Mesenchymal stem cell (in vitro differentiated cells and primary cell): ENCODE measurements at regions not wholly inside any gene's neighbourhood (a gene's known extent, or its start where the extent isn't known, plus 50 kb on each side); places are given as distances from the start of the nearest gene placed in this dataset.

Experiments used
- DNase-seq: peaks from one replicate; pipeline ENCODE4 v3.0.0-alpha.2; 2013
- H2AFZ ChIP-seq: one replicate; pipeline ENCODE4 v1.6.1; 2013; ENCODE audit warnings: low read depth, mild to moderate bottlenecking, control low read depth, inconsistent platforms, low read length, moderate library complexity
- H2AK5ac ChIP-seq: 2 replicates; pipeline ENCODE4 v1.6.1; 2013; ENCODE audit warnings: low read length, moderate library complexity, mild to moderate bottlenecking, inconsistent platforms; ENCODE audit not compliant: severe bottlenecking
- H2BK120ac ChIP-seq: one replicate; pipeline ENCODE4 v1.6.1; 2013; ENCODE audit warnings: low read depth, mild to moderate bottlenecking, inconsistent platforms, low read length, moderate library complexity
- H2BK12ac ChIP-seq, 2 experiments: one replicate each; pipeline ENCODE4 v1.6.1; 2013; ENCODE audit warnings: inconsistent platforms in 2 of 2, low read length in 2 of 2, mild to moderate bottlenecking in 2 of 2, moderate library complexity in 2 of 2, control low read depth in 1 of 2
- H2BK15ac ChIP-seq: one replicate; pipeline ENCODE4 v1.6.1; 2013; ENCODE audit warnings: mild to moderate bottlenecking, low read depth, inconsistent platforms; ENCODE audit not compliant: poor library complexity, severe bottlenecking
- H2BK5ac ChIP-seq: 2 replicates; pipeline ENCODE4 v1.6.1; 2013; ENCODE audit warnings: low read depth, mild to moderate bottlenecking, low read length, control low read depth, inconsistent platforms; ENCODE audit not compliant: poor library complexity, severe bottlenecking
- H3K14ac ChIP-seq, 2 experiments: one replicate each; pipeline ENCODE4 v1.6.1; 2013; ENCODE audit warnings: inconsistent platforms in 2 of 2, low read length in 2 of 2, control low read depth in 1 of 2, mild to moderate bottlenecking in 1 of 2, moderate library complexity in 1 of 2
- H3K18ac ChIP-seq, 2 experiments: one replicate each; pipeline ENCODE4 v1.6.1; 2013; ENCODE audit warnings: inconsistent platforms in 2 of 2, low read length in 2 of 2, control low read depth in 1 of 2, low read depth in 1 of 2, mild to moderate bottlenecking in 1 of 2
- H3K23ac ChIP-seq, 2 experiments: one replicate each; pipeline ENCODE4 v1.6.1; 2013; ENCODE audit warnings: inconsistent platforms in 2 of 2, low read length in 2 of 2, mild to moderate bottlenecking in 2 of 2, moderate library complexity in 2 of 2, control low read depth in 1 of 2
- H3K27ac ChIP-seq: 2 replicates; pipeline ENCODE4 v1.5.1; 2013; ENCODE audit warnings: mild to moderate bottlenecking, moderate library complexity, low read length, control low read depth, inconsistent platforms; ENCODE audit not compliant: poor library complexity, severe bottlenecking
- H3K27me3 ChIP-seq, 2 experiments: 2 replicates each; pipeline versions ENCODE4 v1.6.1 to v1.7.0; 2013; ENCODE audit warnings: low read length in 2 of 2, mild to moderate bottlenecking in 2 of 2, moderate library complexity in 2 of 2, control low read depth in 1 of 2, inconsistent platforms in 1 of 2; ENCODE audit not compliant: control insufficient read depth in 1 of 2, insufficient read depth in 1 of 2
- H3K36me3 ChIP-seq, 2 experiments: 2 replicates each; pipeline versions ENCODE4 v1.6.1 to v1.7.0; 2013; ENCODE audit warnings: low read length in 2 of 2, control low read depth in 1 of 2, inconsistent platforms in 1 of 2, low read depth in 1 of 2, mild to moderate bottlenecking in 1 of 2; ENCODE audit not compliant: insufficient read depth in 2 of 2, control insufficient read depth in 1 of 2
- H3K4ac ChIP-seq, 2 experiments: one replicate each; pipeline ENCODE4 v1.6.1; 2013; ENCODE audit warnings: inconsistent platforms in 2 of 2, low read length in 2 of 2, mild to moderate bottlenecking in 2 of 2, moderate library complexity in 2 of 2, control low read depth in 1 of 2, low read depth in 1 of 2
- H3K4me1 ChIP-seq: 2 replicates; pipeline ENCODE4 v1.6.1; 2013; ENCODE audit warnings: low read depth, low read length, control low read depth; ENCODE audit not compliant: control insufficient read depth, insufficient read depth
- H3K4me2 ChIP-seq: 2 replicates; pipeline ENCODE4 v1.6.1; 2013; ENCODE audit warnings: low read length, mild to moderate bottlenecking, inconsistent platforms; ENCODE audit not compliant: poor library complexity, severe bottlenecking
- H3K4me3 ChIP-seq, 2 experiments: 2 replicates each; pipeline versions ENCODE4 v1.5.1 to v1.7.0; 2013; ENCODE audit warnings: low read length in 2 of 2, mild to moderate bottlenecking in 2 of 2, control low read depth in 1 of 2, low read depth in 1 of 2; ENCODE audit not compliant: insufficient read depth in 1 of 2
- H3K79me1 ChIP-seq: replicated peaks from 2 replicates; pipeline ENCODE4 v1.6.1; 2013; ENCODE audit warnings: mild to moderate bottlenecking, control low read depth, low read length, inconsistent platforms; ENCODE audit not compliant: poor library complexity, severe bottlenecking
- H3K9ac ChIP-seq: 2 replicates; pipeline ENCODE4 v1.7.0; 2013; ENCODE audit warnings: mild to moderate bottlenecking, low read length, moderate library complexity
- H3K9me3 ChIP-seq: 2 replicates; pipeline ENCODE4 v1.7.0; 2013; ENCODE audit warnings: mild to moderate bottlenecking, low read length; ENCODE audit not compliant: control insufficient read depth
- H4K8ac ChIP-seq: one replicate; pipeline ENCODE4 v1.6.1; 2013; ENCODE audit warnings: inconsistent platforms, mild to moderate bottlenecking, low read length, moderate library complexity
- H4K91ac ChIP-seq: one replicate; pipeline ENCODE4 v1.6.1; 2013; ENCODE audit warnings: mild to moderate bottlenecking, low read length, inconsistent platforms
- WGBS: methylation state at CpG from one replicate; pipeline ENCODE4 v1.1.7; 2013; ENCODE audit warnings: mixed read lengths; 5-methylcytosine and 5-hydroxymethylcytosine counted together

GRCh38 chr21:15333951-15334350 is 269.2 kb upstream of the NRIP1 start:
- no peak overlapping the region for H3K14ac ChIP-seq
- no peak overlapping the region for H2AK5ac ChIP-seq
- DNase-seq = no peak
- no peak overlapping the region for H4K91ac ChIP-seq
- no peaks in the 10 kb centered on the region for H3K79me1 ChIP-seq
- H3K36me3 ChIP-seq = no peaks in the 10 kb centered on the region
- no peak overlapping the region for H3K9ac ChIP-seq
- H2BK120ac ChIP-seq = no peak overlapping the region
- no peak overlapping the region for H4K8ac ChIP-seq
- no peak overlapping the region for H2BK5ac ChIP-seq
- H3K27ac ChIP-seq = no peak overlapping the region
- no peaks in the 10 kb centered on the region for H3K9me3 ChIP-seq
- H2AFZ ChIP-seq = no peak overlapping the region
- 98% methylated on average over 2 of the region's 2 CpGs for WGBS
- no peak overlapping the region for H2BK12ac ChIP-seq
- H3K4ac ChIP-seq = no peak overlapping the region
- no peak overlapping the region for H3K23ac ChIP-seq
- no peaks in the 10 kb centered on the region for H3K27me3 ChIP-seq
- H3K4me2 ChIP-seq = no peak overlapping the region
- no peaks in the 10 kb centered on the region for H3K4me1 ChIP-seq
- H3K18ac ChIP-seq = no peak overlapping the region
- no peak overlapping the region for H2BK15ac ChIP-seq
- H3K4me3 ChIP-seq = no peak overlapping the region

GRCh38 chr21:15343066-15343465 is 278.3 kb upstream of the NRIP1 start:
- Histone ChIP-seq H2AK5ac (no peak overlapping the region), H3K4me2 (no peak overlapping the region), H3K27me3 (no peaks in the 10 kb centered on the region), H2BK120ac (no peak overlapping the region), H3K4me1 (no peaks in the 10 kb centered on the region), H2BK12ac (no peak overlapping the region), H3K4me3 (no peak overlapping the region), H3K79me1 (no peaks in the 10 kb centered on the region), H3K4ac (no peak overlapping the region), H3K9ac (no peak overlapping the region), H2AFZ (no peak overlapping the region), H4K8ac (no peak overlapping the region), H3K23ac (no peak overlapping the region), H2BK5ac (no peak overlapping the region), H3K9me3 (no peaks in the 10 kb centered on the region), H3K27ac (no peak overlapping the region), H2BK15ac (no peak overlapping the region), H3K36me3 (no peaks in the 10 kb centered on the region), H3K14ac (no peak overlapping the region), H3K18ac (no peak overlapping the region), H4K91ac (no peak overlapping the region)
- no peak for DNase-seq
- 67% methylated on average over 1 of the region's 1 CpG for WGBS

- H3K4me1 ChIP-seq = no peaks in the 10 kb centered on the region
- no peak overlapping the region for H3K18ac ChIP-seq
- no peaks in the 10 kb centered on the region for H3K9me3 ChIP-seq
- H2AK5ac ChIP-seq = no peak overlapping the region
- no peak overlapping the region for H4K8ac ChIP-seq
- no peaks in the 10 kb centered on the region for H3K27me3 ChIP-seq
- H3K14ac ChIP-seq = no peak overlapping the region
- WGBS = 92% methylated on average over 7 of the region's 7 CpGs
- no peak overlapping the region for H2BK15ac ChIP-seq
- no peak overlapping the region for H3K4me2 ChIP-seq
- H3K36me3 ChIP-seq = no peaks in the 10 kb centered on the region
- no peak overlapping the region for H3K9ac ChIP-seq
- H3K23ac ChIP-seq = no peak overlapping the region
- no peak overlapping the region for H2AFZ ChIP-seq
- H2BK120ac ChIP-seq = no peak overlapping the region
- no peak overlapping the region for H2BK5ac ChIP-seq
- H3K79me1 ChIP-seq = no peaks in the 10 kb centered on the region
- no peak for DNase-seq
- no peak overlapping the region for H3K4ac ChIP-seq
- no peak overlapping the region for H4K91ac ChIP-seq
- H3K4me3 ChIP-seq = no peak overlapping the region
- H2BK12ac ChIP-seq = no peak overlapping the region
- H3K27ac ChIP-seq = no peak overlapping the region
These were observed 287.2 kb upstream of the NRIP1 start for GRCh38 chr21:15352009-15352408.

- no peaks in the 10 kb centered on the region for H3K79me1 ChIP-seq
- no peak overlapping the region for H3K4me2 ChIP-seq
- no peak overlapping the region for H3K23ac ChIP-seq
- no peaks in the 10 kb centered on the region for H3K36me3 ChIP-seq
- H2BK5ac ChIP-seq = no peak overlapping the region
- no peaks in the 10 kb centered on the region for H3K27me3 ChIP-seq
- H2BK12ac ChIP-seq = no peak overlapping the region
- H2AK5ac ChIP-seq = no peak overlapping the region
- H4K91ac ChIP-seq = no peak overlapping the region
- no peak overlapping the region for H3K27ac ChIP-seq
- no peak overlapping the region for H3K4ac ChIP-seq
- no peak overlapping the region for H2BK15ac ChIP-seq
- H3K4me3 ChIP-seq = no peak overlapping the region
- H3K9me3 ChIP-seq = no peaks in the 10 kb centered on the region
- no peak for DNase-seq
- H3K9ac ChIP-seq = no peak overlapping the region
- no peak overlapping the region for H2BK120ac ChIP-seq
- no peak overlapping the region for H4K8ac ChIP-seq
- H2AFZ ChIP-seq = no peak overlapping the region
- H3K18ac ChIP-seq = no peak overlapping the region
- no peak overlapping the region for H3K14ac ChIP-seq
- WGBS = no CpG with 5 or more reads among the region's 1 CpG
- no peaks in the 10 kb centered on the region for H3K4me1 ChIP-seq
These were observed 288.7 kb upstream of the NRIP1 start for GRCh38 chr21:15353546-15353945.
